ENCODE measurements at regions not wholly inside any gene's neighbourhood (a gene's known extent, or its start where the extent isn't known, plus 50 kb on each side); places are given as distances from the start of the nearest gene placed in this dataset.

- H3K9ac ChIP-seq (ENCODE audit: control insufficient read depth, insufficient read depth, low read length), result no peak overlapping the region
- SMC1A ChIA-PET (ENCODE audit: uncharacterized antibody, unreplicated experiment), result interaction anchor here (0.9 to 2.0 kb wide), 3 partner anchors 9 to 282 kb away, joined by 3 to 4 read pairs (median 3); no protein-coding TSS in a partner anchor
- in situ Hi-C loops (cut with MboI), result no loop called here
- FAIRE-seq (no peak), DNase-seq (ENCODE audit: low read depth, low spot score) (no peak), ATAC-seq (no peak)
- no peak overlapping the region for H3K4me2 ChIP-seq (ENCODE audit: control insufficient read depth, insufficient read depth)
- H3K27ac ChIP-seq (ENCODE audit: control insufficient read depth, insufficient read depth), result no peak overlapping the region
- no peaks in the 10 kb centered on the region for H4K20me1 ChIP-seq (ENCODE audit: control insufficient read depth, insufficient read depth)
- no peaks in the 10 kb centered on the region for H3K9me3 ChIP-seq (replicated peaks; ENCODE audit: control insufficient read depth, insufficient read depth, low read length)
- H3K79me2 ChIP-seq (ENCODE audit: control insufficient read depth, insufficient read depth, low read length), result no peaks in the 10 kb centered on the region
- H3K4me3 ChIP-seq, result no peak overlapping the region
- H3K4me1 ChIP-seq (ENCODE audit: control insufficient read depth, insufficient read depth, low read length), result no peaks in the 10 kb centered on the region
- no TSS peak for BruUV-seq (replicated peaks)
- intact Hi-C loops (cut with micrococcal nuclease; ENCODE audit: unreplicated experiment), result no loop called here
- no peaks in the 10 kb centered on the region for H3K36me3 ChIP-seq (ENCODE audit: control insufficient read depth in 2 of 2, insufficient read depth in 2 of 2, low read length in 1 of 2)
- TF ChIP-seq PAX5 (IDR thresholded peaks at IDR 0.05; ENCODE audit: borderline replicate concordance, low read depth, low read length), result no peak
- no peak for TF ChIP-seq WRNIP1 (IDR thresholded peaks at IDR 0.05; ENCODE audit: borderline replicate concordance, low read depth, low read length)
- TF ChIP-seq NKRF (conservative IDR thresholded peaks at IDR 0.05), result no peak
- TF ChIP-seq STAT3 (IDR thresholded peaks at IDR 0.05; ENCODE audit: low read depth, low read length), result no peak
- no peak for TF ChIP-seq CHD1 (IDR thresholded peaks at IDR 0.05; ENCODE audit: low read depth, low read length)
- TF ChIP-seq MLLT1 (IDR thresholded peaks at IDR 0.05), result no peak
- TF ChIP-seq GATAD2B (conservative IDR thresholded peaks at IDR 0.05; ENCODE audit: low read depth), result no peak
- TF ChIP-seq TBL1XR1 (IDR thresholded peaks at IDR 0.05; ENCODE audit: low read depth, low read length), result no peak
- TF ChIP-seq GABPA (IDR thresholded peaks at IDR 0.05; ENCODE audit: low read depth), result no peak
- TF ChIP-seq NRF1 (conservative IDR thresholded peaks at IDR 0.05; ENCODE audit: low read depth, low read length), result no peak
- no peak for TF ChIP-seq BMI1 (IDR thresholded peaks at IDR 0.05; ENCODE audit: borderline replicate concordance)
- no peak for TF ChIP-seq RELB (IDR thresholded peaks at IDR 0.05; ENCODE audit: low read depth)
- no peak for TF ChIP-seq MEF2B (IDR thresholded peaks at IDR 0.05; ENCODE audit: partially characterized antibody, poor library complexity, severe bottlenecking)
- TF ChIP-seq RBBP5 (conservative IDR thresholded peaks at IDR 0.05), result no peak
- no peak for TF ChIP-seq NFYB (IDR thresholded peaks at IDR 0.05; ENCODE audit: insufficient read depth, low read depth, low read length)
- no peak for TF ChIP-seq HDAC2 (IDR thresholded peaks at IDR 0.05)
- TF ChIP-seq TCF7 (IDR thresholded peaks at IDR 0.05; ENCODE audit: borderline replicate concordance), result no peak
- no peak for TF ChIP-seq ZBTB11 (CRISPR knock-in tag; IDR thresholded peaks at IDR 0.05)
- no peak for TF ChIP-seq LARP7 (IDR thresholded peaks at IDR 0.05)
- CTCF ChIA-PET, result interaction anchor here (1.1 kb wide), 1 partner anchor 9 kb away, joined by 3 read pairs; no protein-coding TSS in a partner anchor
- RAD21 ChIA-PET (ENCODE audit: unreplicated experiment), result no interaction called here
- H2AFZ ChIP-seq (ENCODE audit: control insufficient read depth, low read depth, low read length), result no peak overlapping the region
- POLR2A ChIA-PET, result no interaction called here
- H3K27me3 ChIP-seq (replicated peaks in 1 of 2; ENCODE audit: control insufficient read depth in 2 of 2, insufficient read depth in 2 of 2, low read length in 1 of 2), result no peaks in the 10 kb centered on the region
These were observed 878.8 kb downstream of the C4orf33 start for GRCh38 chr4:129974730-129975129.

Data from GM12878 (cell line).